GM21528 (cell line): ENCODE measurements at regions not wholly inside any gene's neighbourhood (a gene's known extent, or its start where the extent isn't known, plus 50 kb on each side); places are given as distances from the start of the nearest gene placed in this dataset.
"Not testable (repeated sequence)": the region's sequence is repeated elsewhere in the genome, so short reads cannot be mapped to it uniquely, and the experiment has no call there.

Experiments
- ATAC-seq: cut with Tn5 transposase; IDR thresholded peaks from one replicate; pipeline ENCODE4 v1.9.1; 2021; ENCODE audit warnings: mild to moderate bottlenecking, moderate library complexity; ENCODE audit not compliant: unreplicated experiment, low FRiP score

DNA sequence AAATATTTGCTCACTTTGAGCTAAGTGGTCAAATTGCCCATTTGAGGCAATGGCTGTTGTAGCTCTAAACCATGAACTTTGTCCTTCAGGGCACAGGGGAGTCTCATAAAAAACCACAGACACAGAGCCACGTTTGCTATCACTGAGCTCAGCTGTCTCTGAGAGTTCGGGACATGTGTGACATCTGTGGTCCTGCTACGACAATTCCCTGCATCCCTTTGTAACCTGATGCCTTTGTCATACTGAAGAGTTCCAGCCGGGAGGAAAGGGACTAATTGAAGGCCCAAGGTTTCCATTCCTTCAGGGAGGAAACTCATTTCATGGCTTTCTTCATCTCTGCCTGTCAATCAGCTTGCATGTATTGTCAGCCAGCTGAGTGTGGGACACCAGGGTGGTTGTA lies 599.4 kb upstream of the CDH5 start:
- ATAC-seq: no peak

DNA sequence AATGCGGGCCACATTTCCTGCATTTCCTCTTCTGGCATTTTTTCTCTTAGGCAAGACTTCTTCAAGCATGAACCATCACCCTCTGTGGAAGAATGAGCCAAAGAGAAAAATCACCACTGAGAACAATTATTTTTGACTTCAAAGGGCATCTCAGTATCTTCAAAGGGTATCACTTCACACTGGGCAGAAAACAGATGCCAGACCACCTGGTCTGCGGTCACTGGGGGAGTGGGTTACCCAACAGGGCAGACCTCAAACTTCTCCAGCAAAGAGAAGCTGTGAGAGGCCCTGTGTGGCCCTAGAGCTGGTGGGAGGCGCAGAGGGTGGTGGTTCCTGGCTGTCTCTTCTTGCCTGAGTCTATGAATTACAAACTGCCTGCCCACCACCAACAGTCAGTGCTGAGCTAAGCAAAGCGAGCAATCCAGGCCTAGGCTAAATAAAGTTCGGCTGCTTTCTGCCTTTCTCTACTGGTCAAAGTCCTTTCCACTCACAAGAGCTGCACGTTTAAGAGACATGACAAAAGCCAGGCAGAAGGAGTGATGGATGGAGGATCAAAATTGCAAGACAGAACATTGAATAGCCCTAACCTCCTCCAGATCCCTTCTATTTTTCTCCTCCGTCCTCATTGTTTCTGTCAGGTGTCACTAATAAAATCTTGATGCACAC lies 602.7 kb upstream of the CDH5 start:
- ATAC-seq: no peak

DNA sequence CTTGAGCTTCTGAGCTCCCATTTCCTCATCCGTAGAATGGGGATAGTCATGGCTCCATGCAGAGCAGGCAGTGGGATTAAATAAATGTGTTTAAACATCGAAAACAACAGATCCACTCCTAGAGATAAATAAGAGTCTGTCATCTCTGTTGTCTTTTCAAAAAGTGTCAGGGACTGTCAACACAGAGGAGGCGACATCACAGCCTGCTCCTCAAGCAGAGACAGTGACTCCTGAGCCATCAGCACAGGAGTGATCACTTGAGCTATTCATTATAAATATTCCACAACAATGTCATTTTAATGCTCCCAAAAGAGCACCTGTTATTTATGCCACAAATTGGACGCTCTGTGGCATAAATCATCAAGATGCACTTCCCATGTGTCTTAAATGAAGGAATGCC lies 605.6 kb upstream of the CDH5 start:
- ATAC-seq: no peak

DNA sequence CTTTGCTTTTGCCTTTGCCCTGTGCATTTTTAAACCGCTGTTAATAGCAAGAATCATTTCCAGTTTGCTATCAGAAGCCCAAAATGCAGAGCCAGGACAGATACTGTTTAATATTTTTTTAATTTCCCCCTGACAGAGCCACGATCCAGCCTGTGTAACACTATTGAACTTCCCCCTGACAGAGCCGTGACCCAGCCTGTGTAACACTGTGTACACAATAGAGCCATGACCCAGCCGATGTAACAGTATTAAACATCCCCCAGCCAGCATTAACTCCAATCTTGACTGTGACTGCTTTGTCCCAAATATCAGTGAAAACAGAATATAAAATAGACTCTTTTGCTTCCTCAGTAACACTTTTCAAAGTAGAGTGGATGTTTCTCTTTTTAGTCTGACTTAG lies 607.9 kb upstream of the CDH5 start:
- no peak for ATAC-seq

DNA sequence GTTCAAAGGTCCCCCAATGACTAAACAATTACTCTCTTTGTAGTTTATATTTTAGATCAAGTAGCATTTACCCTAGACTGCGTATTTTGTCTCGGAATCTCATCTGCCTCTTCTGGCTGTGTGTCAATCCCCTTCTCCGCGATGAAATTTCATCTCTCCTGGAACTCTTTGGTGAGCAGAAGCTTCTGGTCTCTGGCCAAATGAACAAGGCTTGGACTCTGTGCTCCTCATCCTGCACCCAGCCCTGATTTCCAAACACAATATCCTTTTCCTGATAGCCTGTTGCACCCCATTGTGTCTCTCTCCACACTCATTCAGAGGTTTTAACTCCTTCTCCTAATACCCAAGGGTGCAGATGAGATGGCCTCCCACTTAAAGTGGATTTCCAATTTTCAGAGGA lies 609.4 kb upstream of the CDH5 start:
- no peak for ATAC-seq

DNA sequence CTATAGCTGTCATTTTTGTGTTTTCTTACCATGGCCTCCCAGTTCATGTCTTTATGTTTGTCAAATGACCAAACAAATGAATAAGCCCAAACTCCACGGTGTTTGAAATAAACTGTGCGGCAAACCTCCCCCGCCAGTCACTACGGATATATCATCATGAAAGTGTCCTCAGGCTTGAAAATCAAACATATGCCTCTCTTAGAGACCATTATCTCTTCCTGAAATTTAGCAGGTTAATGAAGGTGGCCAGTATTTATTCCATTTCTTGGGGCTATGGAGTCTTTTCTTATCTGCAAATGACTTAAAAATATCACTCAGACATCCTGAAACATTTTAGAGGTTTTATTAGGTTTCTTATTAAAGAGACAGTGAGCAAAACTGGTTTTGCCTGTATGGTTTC lies 610.3 kb upstream of the CDH5 start:
- no peak for ATAC-seq

DNA sequence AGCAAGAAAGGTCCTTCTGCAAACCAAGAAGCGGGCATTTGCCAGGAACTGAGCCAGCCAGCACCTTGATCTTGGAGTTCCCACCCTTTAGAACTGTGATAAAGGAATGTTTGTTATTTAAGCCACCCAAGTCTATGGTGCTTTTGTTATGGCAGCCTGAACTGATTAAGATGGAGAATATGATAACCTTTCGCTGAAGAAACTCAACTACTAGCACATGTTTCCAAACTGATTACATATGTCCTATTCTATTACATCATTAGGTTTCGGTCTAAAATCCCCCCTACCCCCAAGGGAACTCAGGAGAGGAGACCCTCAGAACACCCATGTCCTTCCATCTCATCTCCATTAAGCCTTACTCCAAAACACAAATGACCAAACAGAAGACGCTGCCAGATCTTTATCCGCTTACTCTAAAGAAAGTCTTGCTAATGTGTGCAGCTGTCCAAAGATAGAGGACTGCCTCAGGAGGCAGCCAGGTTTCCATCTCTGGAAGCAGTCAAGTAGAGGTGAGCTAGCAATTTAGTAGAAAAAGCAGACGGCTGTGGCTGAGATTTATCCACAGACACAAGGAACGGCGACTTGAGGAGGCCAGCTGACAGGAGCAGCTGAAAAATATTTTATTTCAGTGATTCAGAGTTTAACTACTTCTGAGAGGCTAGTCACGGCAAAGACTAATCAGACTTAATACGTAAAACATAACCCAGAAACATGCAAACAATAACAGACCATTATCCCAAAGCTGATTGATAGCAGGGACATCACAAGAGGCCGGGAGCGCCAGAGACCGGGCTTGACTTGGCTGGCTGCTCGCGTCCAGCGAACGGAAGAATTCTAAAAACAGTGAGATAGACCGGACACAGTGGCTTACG lies 611.4 kb upstream of the CDH5 start:
- no peak for ATAC-seq

DNA sequence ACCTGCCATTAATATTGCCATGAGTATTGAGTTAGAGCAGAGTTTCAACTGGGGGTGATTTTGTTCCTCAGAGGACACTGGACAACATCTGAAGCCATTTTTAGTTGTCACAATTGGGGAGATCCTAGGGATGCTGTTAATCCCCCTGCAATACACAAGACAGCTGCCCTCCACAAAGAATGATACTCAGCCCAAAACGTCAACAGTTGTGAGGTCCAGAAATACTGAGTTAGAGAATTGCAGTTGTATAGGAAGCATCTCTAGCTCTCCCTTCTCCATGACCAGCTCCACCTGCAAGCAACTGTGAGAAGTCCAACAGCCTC lies 614.0 kb upstream of the CDH5 start:
- no peak for ATAC-seq

DNA sequence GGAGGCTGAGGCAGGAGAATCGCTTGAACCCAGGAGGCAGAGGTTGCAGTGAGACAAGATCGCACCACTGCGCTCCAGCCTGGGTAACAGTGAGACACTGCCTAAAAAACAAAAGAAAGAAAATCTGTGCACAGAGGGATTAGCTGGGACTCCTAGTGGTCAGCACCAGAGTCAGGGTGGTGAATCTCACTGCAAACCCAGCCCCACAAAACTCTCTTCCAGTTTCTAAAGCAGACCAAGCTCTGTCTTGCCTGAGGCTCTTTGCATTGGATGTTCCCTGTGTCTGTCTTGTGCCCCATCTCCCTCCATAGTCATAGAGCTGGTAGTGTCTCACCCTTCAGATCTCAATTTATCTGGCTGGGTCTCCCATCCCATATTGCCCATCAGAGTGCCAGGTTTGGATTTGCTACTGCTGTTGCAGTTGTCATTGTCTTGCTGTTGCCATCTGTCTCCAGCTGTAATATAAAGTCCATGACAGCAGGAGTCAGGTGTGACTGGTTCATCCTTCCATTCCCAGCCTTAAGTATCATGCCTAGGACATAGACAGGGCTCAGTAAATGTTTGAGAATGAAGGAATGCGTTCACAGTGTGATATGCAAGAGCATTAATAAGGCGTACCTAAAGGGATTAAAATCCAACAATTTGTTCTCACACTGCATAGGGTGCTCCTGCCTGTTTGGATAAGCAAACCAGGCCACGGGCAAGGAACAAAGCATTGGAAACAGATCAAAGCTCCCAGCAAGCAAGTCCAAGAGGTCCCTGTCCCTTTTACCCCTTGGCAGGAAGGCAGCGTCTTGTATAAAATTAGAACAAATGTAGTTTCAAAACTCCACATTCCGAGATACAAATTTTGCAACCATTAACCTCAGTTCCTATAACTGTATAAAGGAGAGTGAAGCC lies 614.6 kb upstream of the CDH5 start:
- no peak for ATAC-seq

DNA sequence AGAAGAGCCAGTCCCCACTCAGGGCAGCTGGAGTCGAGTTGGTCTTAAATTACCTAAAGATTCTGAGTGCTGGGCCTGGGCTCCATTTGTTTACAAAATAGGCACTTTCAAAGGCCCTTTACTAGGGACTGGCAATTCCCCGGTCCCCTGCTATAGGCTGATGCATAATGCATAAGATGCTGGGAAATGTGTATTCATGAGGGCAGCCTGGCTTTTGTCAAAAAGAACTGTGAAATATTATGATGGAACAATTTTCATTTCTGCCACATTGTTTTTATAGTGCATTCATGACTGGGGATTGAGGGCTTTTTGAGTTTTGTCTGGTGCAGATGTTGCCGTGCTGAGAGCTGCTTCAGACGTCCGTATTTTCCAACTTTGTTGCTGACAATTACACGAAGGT lies 617.0 kb upstream of the CDH5 start:
- no peak for ATAC-seq

DNA sequence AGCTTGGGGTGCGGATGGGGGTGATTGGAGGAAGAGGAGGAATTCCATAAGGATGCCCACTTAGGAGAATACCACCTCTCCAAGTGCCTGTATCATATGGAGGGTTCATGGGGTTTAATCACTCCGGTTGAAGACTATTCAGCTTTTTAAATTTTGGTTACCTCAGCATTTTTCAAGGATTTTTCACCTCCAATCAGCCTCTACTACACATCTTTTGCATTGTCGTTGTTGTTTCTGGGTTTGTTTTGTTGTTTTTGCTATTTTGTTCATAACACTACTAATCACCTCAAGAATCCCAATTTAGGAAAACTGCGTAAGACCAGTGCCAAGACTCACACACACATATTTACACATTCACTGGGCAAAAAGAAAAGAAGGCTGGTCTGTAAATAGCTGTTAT lies 619.5 kb upstream of the CDH5 start:
- ATAC-seq: no peak

DNA sequence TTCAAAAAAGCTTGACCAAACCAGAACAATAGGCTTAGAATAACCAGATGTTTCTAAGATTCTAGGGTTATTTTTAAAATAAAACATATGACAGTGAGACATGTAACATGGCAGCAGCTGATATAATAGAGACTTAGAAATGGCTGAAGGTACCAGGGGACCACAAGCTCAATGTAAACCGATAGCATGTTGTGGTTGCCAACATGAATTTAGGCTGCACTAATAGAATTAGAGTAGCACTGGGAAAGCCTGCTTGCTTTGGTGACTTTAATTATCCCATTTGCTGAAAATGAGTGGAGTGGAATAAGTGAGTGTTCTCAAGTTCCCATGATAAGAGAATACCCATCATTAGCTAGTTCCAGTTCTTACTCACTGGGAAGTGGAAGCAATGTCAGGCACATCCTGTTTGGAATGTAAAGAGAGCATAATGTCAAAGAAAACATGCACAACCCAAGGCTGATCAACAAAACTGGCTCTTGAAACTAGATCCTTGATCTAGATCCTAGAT lies 621.2 kb upstream of the CDH5 start:
- ATAC-seq: no peak

DNA sequence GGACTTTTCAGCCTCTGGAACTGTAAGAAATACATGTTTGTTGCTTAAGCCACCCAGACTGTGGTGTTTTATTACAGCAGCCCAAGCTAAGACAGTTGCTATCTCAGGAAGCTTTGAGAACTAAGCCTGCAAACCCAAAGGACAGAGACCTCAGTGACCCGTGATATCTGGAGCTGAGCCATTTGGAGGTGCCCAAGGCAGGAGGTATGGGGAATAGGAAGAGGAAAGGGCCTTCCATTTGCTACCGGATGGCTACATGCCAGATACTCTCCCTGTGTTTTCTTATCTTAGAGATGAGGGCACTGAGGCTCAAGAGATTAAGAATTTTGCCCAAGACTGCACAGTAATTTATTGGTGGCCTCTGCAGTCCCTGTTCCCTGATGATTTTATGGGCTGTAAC lies 622.1 kb upstream of the CDH5 start:
- ATAC-seq: no peak

DNA sequence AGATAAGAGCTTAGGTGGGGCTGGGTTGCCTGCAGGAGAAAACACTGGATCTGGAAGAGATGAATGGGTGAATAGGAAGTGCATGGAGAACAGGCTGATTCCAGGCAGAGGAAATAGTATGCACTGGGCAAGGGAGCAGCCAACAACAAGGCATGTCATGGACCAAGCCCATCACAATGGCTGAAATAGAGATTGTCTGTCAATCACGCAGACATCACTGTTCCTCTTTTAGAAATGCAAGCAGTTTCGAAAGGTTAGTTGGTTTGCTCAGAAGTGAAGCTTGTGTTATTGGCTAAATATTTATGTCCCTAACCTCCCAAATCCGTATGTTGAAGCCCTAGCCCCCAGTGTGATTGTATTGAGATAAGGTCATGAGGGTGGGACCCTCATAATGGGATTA lies 621.7 kb upstream of the CDH11 start:
- no peak for ATAC-seq

DNA sequence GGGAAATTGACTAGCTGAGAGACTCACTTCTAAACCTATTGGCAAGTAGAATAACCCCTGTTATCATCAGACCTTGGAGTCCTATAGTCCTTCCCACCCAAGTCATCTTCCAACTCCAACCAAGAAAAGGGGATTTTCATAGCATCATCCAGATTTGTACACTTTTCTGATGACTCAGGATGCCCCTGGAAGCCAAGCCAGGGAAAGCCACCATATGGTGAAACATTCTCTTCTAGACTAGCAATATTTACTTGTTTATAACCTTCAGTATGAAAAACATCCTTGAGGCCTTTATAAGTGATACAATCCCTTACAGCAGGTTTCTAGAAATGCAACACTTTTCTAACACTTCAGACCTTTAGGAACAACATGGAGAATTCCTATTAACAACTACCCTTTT lies 618.8 kb upstream of the CDH11 start:
- no peak for ATAC-seq

DNA sequence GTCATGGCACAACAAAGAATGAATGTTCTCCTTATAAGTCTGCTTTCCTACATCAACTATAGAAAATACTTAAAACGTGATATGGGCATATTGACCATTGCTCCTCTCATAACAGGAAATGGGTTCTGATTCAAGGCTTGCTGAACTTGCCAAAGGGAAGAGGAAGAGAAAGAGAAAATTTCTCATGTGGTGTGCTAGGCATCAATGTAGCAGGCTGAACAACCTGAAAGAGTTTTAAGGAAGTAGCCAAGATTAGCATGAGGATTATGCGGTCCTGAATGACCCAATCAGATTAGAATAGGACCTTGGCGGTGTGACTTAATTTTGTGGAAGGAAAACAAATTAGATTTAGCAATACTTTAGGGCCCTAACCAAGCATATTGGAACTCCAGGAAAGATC lies 617.7 kb upstream of the CDH11 start:
- no peak for ATAC-seq

DNA sequence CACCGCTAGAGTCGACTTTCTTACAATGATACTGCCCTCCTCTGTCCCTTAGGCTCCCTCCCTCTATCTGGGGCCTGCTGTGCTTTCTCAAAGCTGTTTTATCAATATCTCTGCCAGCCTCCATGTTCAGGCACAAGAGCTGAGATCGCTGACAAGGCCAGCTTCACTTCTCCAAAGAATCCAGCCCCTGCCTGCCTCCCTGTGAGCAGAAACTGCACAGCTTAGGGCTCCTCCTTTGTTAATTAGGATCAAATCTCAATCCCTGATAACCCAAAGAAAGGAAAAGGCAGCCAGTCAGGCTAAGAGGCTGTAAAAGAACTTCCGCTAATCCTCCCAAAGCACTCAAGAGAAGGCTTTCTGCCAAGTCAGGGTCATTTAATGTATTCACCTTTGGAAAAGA lies 616.0 kb upstream of the CDH11 start:
- no peak for ATAC-seq

DNA sequence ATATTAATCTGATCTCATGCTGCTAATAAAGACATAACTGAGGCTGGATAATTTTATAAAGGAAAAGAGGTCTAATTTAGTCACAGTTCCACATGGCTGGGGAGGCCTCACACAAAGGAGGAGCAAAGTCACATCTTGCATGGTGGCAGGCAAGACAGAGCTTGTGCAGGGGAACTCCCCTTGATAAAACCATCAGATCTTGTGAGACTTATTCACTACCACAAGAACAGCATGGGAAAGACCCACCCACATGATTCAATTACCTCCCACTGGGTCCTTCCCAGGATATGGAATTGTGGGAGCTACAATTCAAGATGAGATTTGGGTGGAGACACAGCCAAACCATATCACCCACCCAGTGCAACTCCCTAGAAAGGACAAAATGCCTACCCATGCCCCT lies 613.8 kb upstream of the CDH11 start:
- ATAC-seq: not testable (repeated sequence)

DNA sequence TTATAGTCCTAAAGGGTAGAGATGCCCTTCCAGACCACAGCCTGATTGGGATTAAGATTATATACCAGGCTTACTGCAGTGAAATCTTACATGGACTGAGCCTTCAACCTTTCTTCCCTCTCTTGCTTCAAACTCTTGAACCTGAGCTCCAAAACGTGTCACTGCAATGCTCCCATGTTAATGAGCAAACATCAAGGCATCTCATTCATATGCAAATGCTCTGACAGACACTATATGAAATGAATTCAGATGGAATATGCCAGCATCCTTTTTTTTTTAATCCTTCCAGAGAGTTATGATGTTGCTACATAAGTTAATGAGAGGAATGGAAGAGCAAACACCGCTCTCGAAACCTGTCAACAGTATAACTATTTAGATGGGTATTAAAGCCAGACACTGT lies 611.9 kb upstream of the CDH11 start:
- no peak for ATAC-seq

DNA sequence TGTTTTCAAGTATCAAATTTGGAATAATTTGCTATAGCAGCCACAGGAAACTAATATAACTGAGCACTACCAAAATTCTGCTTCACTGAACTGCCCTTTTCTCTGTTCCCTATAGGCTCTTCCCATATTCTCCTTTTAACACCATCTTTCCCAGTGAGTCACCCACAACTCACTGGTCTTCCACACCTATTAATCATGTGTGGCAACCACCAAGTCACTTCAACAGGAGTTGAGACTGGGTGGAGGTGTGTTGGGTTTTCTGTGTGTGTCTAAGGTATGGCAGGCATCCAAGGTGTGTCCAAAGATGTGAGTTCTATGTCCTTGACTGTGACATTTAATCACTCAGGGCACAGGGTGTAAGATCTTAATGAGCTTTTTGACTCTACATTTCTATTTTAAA lies 610.0 kb upstream of the CDH11 start:
- no peak for ATAC-seq

DNA sequence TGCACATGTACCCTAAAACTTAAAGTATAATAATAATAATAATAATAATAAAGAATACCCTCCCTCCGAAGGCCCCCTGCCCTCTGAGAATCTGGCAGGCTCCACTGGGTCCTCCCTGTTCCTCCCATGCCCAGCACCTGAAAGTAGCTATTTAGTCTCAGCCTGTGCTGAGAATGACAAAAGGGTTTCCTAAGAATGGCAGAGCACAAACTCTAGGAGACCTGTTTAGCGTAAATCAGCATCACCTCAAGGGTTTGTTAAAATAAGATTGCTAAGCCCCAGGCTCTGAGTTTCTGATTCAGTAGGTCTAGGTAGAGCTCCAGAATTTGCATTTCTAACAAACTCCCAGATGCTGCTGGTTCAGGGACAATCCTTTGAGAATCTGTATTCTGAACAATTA lies 606.8 kb upstream of the CDH11 start:
- ATAC-seq: no peak
